GM21515 (cell line): ENCODE measurements at regions not wholly inside any gene's neighbourhood (a gene's known extent, or its start where the extent isn't known, plus 50 kb on each side); places are given as distances from the start of the nearest gene placed in this dataset.

ENCODE experiments used
- ATAC-seq: cut with Tn5 transposase; IDR thresholded peaks from one replicate; pipeline ENCODE4 v1.9.1; 2021; ENCODE audit not compliant: unreplicated experiment

DNA sequence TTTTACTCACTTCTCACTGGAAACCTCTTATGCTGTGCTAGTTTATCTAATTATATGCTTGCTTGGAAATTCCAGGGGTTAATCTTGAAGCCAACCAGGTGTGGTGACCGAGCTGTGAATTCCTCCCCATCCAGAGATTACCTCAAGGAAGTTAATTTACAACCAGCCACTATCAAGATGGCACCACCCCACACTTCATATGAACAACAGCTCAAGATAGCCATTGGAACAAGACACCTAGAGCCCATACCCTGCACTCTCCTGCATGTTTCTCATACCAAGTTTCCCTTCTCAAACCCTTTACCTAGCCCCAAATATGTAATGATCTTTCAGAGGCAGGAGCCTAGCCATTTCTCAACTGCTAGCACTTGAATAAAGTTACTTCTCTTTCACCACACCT is 2156.9 kb upstream of the C9orf72 start:
- ATAC-seq: no peak

DNA sequence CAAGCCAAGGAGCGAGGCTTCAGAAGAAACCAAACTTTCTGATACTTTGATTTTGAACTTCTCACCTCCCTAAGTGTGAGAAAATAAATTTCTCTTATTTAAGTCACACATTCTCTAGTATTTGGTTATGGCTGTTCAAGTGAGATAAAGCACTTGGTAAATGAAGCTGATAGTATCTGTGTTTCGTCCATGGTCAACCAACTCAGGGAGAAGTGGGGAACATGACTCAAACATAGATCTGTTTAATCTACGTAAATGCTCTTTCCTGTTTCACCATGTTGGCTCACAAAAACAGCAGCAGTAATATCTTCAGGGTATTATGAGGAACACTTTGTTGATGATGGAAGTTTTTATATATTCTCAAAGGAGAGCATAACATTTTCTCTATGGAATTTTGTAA is 2167.2 kb upstream of the C9orf72 start:
- ATAC-seq: no peak

DNA sequence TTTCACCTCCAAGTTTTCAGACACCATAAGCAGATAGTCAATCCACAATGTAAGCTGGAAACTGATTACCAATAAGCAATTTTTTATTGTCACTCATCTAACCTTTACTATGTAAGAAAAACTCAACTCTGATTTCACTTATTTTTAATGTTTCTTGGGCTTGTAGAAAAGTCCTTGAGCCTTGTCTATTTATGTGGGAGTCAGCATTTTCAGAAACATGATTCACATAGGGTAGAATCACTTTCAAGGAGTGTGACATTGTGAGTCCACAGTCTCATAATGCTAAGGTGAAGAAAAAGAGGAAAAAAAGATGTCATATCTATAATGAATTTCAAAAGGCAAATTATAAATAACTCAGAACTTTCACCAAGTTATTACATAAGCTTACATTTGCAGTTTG is 2167.9 kb upstream of the C9orf72 start:
- no peak for ATAC-seq

DNA sequence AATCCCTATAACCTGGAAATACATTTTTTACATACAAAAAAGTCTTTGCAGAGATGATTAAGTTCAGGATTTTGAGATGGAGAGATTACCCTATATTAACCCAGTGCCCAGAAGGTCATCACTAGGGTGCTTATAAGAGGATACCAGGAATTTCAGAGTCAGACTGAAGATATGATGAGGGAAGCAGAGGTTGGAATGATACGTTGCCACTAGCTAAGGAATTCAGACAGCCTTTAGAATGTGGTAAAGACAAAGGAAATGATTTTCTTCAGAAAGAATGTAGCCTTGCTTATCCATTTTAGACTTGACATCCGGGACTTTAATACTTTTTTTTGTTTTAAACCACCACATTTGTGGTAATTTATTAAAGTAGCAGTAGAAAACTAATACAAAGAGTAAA is 2176.8 kb upstream of the C9orf72 start:
- no peak for ATAC-seq

DNA sequence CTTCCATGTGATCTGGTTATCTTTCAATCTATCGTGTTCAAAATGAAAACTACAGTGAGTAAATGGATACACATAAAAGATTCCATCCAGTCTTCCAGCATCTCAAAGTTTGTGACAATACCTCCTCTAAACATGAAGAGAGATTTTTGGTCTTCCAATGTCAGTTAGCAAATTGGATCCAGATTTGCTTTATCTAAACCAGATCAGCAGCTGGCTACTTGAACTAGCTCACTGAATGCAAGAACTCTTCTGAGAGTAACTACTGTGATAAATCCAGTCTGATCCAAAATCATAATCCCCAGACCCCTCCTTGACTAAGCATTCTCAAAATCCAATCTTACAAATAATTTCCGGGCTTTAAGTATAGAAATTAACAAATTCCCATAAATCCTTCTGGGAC is 2177.9 kb upstream of the C9orf72 start:
- no peak for ATAC-seq

DNA sequence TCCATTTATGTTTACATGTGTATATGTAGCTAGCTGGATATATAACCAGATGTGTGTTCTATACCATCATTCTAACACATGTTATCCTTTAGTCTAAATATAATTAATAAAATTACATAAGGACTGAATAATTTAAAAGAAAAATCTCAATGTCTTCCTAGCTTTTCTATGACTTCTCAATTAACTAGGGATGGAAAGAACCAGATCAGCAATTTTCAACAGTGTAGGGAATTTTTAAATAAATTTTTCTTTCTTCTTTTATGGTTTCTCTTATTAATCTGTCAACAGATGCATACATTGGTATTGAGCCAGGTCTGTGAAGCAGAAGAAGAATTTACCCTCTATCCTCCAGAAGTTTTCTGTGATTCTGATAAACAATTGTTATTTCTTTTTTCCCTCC is 2180.4 kb upstream of the C9orf72 start:
- no peak for ATAC-seq

DNA sequence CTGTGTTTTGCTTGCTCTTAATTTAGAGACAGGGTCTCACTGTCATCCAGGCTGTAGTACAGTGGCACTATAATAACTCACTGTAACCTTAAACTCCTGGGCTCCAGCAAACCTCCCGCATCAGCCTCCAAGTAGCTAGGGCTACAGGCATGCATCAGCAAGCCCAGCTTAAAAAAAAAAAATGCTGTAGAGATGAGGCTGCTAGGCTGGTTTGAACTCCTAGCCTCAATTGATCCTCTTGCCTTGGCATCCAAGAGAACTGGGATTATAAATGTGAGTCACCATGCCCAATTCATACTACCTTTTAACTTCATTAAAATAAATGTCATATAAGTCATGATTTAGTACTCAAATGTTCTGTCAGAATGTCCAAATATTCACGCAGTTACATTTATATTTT is 2195.7 kb upstream of the C9orf72 start:
- ATAC-seq: no peak

DNA sequence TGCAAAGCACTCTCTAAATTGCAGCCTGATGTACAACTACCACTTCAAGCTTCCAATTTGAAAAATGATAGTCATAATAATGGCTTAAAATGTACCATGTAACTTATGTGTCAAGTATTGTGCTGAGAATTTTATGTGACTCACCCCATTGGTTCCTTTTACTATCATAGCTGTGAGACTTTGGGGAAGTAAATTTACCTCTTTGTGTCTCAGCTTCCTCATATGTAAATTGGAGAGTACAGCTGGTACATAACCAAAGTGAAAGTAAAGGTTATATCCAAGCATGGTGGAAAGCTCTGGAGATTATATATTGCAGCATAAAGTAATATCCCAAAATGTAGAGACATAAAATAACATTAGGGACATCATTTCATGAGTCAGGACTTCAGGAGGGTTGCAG is 2200.4 kb upstream of the C9orf72 start:
- no peak for ATAC-seq

DNA sequence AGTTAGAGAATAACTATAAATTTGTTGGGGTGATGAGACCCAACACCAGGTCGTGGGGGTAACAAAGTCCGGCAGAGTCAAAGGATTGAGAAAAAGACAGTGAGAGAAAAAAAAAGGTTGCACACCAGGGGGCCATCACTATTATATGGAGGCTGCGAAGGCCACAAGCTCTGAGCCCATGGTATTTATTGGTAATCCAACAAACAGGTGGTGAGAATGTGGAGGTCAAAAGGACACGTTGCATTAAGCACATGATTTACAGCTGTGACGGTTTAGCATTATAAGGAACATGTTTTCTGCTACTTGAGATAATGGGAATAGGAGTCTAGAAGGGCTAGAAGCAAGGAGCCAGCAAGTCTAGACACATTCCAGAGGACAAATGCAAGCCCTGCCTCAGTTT is 2202.2 kb upstream of the C9orf72 start:
- ATAC-seq: no peak

DNA sequence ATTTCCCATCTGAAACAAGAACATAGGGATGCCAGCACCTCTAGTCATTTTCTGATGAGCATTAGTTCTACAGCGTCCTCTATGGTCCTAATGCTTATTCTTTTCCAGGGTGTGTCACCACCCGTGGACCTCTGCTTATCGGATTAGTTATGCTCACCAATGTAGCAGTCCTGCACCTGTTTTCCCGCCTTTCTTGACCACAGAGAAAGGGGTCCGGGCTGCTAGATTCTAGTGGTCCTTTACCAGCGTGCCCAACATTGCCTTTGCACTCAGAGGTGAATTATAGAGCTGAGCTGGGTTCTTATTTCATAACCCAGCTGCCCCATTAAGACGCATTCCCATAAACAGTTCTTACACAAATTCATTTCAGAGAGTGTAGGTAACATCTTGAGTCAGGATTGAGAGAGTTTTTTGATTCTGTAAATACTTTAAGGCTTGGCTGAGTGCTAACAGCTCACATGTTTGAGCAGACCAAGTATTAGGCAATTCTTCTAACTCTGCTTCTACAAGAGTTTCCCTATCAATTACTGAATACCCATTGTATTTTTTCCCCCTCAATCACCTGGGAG is 2205.1 kb upstream of the C9orf72 start:
- ATAC-seq: no peak

DNA sequence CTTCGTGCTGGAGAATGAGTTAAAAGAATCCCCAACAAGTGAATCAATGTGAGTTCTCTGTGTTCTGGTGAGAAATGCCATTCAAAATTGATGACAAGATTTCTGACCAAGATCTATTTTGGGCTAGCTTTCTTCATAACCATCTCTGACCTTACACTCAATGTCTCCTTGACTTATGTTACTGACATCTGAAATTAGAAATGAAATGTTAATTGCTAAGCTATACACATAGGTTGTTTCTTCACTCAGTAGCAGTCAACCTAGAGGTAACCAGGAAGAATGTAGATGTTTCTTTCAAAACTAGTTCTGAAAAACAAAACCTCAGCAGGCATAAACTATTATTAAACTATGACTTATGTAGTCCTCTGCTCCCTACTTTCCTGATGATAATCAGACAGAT is 2220.7 kb upstream of the C9orf72 start:
- ATAC-seq: no peak

DNA sequence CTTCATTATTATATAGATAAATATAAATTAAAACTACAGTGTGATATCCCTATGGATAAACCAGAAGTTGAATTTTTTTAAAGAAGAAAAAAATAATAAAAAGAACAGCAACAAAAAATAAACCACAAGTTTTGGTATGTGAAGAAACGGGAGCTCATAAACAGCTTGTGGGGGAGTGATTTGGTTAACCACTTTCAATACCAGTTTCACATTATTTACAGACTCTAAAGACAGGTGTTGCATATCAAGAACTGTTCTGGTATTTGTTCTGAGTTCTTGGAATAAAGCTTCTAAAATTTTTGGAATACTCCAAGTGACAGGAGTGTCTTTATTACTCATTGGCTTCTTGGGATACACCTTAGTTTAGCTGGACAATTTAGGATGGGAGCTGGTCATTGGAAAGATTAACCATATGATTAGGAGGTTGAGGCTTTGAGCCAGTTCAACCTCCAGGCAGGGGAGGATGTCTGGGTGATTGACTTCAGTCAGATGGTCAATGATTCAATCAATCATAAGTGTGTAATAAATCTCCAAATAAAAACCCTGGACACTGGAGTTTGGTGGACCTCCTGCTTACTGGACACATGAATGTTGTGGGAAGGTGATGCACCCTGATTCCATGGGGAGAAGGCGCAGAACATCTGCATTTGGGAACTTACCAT is 2223.1 kb upstream of the C9orf72 start:
- ATAC-seq: peak; percentile 88

DNA sequence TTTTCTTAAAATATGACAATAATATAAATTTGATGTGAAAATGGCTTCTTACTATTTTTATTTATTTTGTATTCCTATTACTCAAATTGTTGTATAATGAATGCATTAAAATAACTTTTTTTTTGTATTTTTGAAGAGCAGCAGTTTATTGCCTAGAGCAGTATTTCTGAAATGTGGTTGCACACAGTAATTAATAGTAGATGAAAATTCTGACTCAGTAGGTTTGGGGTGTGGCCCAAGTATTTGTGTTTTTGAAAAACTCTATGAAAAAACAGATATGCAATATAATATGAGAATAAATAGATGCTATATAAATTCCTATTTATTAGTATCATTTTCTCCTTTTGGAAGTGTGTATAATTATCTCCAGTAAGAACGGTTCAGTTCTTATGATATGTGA is 2225.3 kb upstream of the C9orf72 start:
- no peak for ATAC-seq

DNA sequence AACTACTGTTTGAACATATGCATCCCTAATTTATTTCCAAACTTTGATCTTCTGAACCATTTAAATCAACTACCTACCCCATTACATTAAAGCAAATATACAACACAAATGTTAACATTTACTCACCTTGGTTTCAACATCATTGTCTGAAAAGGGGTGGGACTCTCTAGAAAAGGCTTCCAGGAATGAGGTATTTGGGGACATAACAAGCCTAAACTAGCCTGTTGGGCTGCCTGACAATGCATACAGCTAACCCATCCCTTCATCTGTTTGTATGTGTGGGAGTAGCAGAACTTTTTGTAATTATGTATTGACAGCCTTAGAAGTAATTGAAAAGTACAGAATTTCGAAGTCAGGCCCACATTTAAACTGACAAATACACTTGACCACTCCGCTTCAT is 2225.9 kb upstream of the C9orf72 start:
- no peak for ATAC-seq

DNA sequence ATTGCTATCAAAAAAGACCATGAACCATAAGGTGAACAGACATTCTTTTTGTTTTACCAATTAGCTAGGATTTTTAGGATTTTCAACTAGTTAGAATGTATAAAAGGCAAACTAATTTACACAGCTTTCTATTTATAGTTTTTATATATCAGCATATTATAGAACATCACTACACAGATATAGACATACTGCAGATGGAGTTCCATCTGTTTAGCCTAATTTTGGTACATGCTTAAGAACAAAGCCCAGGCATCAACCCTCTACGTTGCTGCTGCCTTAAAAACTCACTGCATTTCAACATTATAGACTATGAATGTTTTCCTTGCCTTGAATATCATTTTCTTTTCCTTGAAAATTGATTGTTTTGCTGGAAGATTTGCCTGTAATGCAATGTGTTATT is 2227.5 kb upstream of the C9orf72 start:
- ATAC-seq: no peak

DNA sequence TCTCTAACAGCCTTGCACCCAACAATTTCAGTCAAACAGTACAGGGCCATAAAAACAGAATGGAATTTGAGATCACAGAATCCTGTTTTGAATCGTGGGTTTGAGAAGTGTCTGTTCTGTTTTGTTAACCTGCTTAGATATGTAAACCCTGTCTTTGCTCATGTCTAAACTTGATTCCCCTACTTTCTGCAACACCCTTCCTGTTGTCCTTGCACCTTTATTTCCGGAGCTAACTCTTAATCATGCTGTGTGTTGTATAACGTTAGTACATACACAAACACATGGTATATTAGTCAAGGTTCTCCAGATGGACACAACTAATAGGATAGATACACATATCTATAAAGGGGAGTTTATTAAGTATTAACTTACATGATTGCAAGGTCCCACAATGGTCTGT is 2229.2 kb upstream of the C9orf72 start:
- ATAC-seq: no peak

DNA sequence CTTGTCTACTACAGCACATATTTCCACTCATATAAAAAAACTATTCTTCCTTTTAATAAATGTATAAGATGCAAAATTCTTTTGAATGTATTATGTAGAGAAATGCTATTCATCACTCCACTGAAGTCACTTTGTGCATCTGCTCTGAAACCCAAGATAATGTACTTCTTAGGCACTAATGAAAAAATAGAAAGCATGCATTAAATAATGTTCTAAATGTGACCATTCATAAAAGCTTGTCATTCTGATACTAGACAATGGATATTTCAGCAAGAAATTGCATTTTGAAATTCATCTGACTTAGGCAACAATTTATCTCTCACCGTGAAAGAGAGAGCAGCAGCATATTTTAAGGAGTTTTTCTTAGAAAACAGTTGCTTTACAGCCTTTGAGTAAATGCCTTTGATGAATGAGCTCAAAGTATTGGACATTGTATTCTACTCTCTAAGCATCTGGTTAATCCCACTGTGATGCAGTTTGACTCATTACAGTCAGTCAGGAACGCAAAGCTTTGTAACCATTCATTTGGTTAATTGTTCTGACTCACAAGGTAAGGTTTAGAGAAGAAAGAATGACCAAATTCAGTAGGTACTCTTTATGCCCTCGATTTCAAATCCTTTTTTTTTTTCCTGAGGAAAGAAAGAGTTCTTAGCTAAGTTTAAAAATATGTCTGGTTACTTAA is 2233.8 kb upstream of the C9orf72 start:
- no peak for ATAC-seq

DNA sequence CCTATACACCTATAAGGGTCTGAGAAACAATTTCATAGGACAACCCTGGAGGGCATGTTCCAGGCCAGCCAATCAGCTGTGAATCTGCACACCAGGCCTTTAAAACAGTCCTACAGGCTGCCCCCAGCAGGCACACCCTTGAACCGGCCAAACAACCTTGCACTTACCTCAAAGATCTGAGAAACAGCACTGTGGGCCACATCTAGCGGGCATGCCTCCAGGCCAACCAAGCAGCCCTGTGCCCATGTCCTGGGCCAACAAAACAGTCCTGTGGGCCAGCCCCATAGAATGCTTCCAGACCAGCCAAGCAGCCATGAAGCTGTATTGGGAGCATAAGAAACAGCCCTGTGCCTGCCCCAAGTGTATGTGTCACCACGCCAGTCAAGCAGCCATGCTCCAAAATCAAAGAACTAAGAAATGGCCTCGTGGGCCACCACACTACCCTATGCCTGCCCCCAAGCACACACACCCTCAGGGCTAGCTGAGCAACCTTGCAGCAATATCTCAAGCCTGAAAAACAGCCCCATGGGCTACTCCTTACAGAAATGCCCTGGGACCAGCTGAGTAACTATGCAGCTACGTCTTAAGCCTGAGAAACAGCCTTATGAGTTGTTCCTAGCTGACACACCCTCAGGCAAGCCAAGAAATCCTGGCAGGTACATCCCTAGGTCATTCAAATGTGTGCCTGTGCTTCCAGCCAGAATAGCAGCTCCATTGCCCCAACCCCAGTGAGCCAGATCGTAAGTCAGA is 2243.8 kb upstream of the C9orf72 start:
- ATAC-seq: no peak

DNA sequence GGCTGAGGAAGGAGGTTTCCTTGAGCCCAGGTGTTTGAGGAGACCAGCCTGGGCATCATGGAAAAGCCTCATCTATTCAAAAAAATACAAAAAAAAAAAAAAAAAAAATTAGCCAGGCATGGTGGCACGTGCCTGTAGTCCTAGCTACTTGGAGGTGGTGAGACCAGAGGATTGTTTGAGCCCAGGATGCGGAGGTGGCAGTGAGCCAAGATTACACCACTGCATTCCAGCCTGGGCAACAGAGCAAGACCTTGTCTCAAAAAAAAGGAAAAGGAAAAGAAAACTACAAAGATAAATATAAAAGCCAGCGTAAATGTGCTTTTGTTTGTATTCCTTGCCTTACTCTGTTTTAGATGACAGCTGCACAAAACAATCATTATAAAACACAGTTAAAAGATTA is 2249.2 kb upstream of the C9orf72 start:
- ATAC-seq: no peak

DNA sequence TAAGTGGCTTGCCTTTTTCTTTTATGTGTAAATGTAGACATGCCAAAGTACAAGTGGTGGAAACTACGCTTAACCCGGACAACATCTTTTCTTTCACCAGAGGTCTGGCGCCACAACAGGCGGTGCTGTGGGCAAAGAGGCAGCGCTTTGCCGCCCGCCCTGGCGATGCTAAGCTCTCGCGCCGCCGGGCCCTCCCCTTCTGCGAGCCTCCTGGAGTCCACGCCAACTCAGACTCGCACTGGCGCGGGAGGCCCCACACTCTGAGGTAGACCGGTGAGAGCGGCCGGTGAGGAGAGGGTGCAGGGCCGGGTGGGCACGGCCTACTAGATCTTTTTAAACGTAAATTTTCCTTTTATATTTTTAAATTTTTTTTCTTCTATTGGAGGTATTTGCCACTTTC is 2253.1 kb upstream of the C9orf72 start:
- ATAC-seq: no peak

DNA sequence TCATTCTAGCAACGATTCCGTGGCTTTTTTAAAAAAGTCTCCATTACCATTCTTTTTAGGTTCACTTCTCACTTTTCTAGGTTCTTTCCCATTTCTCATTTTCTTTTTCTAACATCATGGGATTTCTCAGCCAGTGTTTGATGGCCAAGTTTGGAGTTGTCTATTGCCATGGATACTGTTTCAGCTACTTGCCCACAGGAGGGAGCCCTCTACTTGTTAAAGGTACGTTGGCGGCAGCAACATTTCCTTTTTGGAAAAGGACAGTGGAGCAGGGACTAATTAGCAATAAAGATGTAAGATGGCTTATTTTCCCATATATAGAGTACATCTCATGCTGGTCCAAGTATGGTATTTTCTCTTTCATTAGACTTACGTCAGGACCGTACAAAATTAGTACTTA is 2257.5 kb upstream of the C9orf72 start:
- no peak for ATAC-seq

DNA sequence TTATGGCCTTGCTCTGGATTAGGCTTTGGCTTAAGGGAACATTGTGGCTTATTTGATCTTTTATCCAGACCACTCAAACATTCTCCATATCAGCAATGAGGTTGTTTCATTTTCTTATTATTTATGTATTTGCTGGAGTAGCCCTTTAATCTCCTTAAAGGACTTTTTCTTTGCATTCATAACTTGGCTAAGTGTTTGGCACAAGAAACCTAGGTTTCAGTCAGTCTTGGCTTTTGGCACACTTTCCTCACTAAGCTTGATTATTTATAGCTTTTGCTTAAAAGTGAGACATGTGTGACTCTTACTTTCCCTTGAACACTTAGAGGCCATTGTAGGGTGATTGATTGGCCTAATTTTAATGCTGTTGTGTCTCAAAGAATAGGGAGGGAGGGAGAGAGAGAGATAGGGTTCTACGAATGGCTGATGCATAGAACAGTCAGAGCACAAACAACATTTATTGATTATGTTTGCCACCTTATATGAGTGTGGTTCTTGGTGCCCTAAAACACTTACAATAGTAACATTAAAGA is 2265.3 kb upstream of the C9orf72 start:
- ATAC-seq: no peak
